Gastrocnemius medialis (tissue), 4 donors: ENCODE measurements at regions not wholly inside any gene's neighbourhood (a gene's known extent, or its start where the extent isn't known, plus 50 kb on each side); places are given as distances from the start of the nearest gene placed in this dataset.

Experiments used
- ATAC-seq, 2 donors: fragments of 150-250 bp; one replicate each; pipeline ENCODE4 v1.9.1; 2016
- DNase-seq, 2 donors: peaks; one replicate each; pipeline ENCODE4 v3.0.0-alpha.2; 2019
- H3K27ac ChIP-seq, 4 donors: fragments of 200-600 bp; sonication (generic); 1 replicate in 1 of 4; 2 replicates in 3 of 4; pipeline ENCODE4 v1.5.1; 2016 to 2018; ENCODE audit warnings: mild to moderate bottlenecking in 2 of 4, moderate library complexity in 1 of 4
- H3K27me3 ChIP-seq, 3 donors: fragments of 200-600 bp; sonication (generic) in 2 of 3; 1 replicate in 1 of 3; 2 replicates in 2 of 3; pipeline versions ENCODE4 v1.5.1 to v1.6.0; 2016 to 2019; ENCODE audit warnings: mild to moderate bottlenecking in 1 of 3, moderate library complexity in 1 of 3
- H3K36me3 ChIP-seq, 2 donors: fragments of 200-600 bp; sonication (generic) in 1 of 2; one replicate each; pipeline ENCODE4 v1.5.1; 2017 to 2018
- H3K4me1 ChIP-seq, 2 donors: fragments of 200-600 bp; sonication (generic) in 1 of 2; one replicate each; pipeline ENCODE4 v1.5.1; 2016 to 2017; ENCODE audit warnings: mild to moderate bottlenecking in 2 of 2
- H3K4me3 ChIP-seq, 4 donors: fragments of 200-600 bp; sonication (generic) in 3 of 4; 1 replicate in 1 of 4; 2 replicates in 3 of 4; pipeline ENCODE4 v1.5.1; 2016 to 2019; ENCODE audit warnings: mild to moderate bottlenecking in 2 of 4
- H3K9me3 ChIP-seq, 3 donors: fragments of 200-600 bp; sonication (generic) in 2 of 3; 1 replicate in 1 of 3; 2 replicates in 2 of 3; pipeline ENCODE4 v1.5.1; 2016 to 2019
- CTCF ChIP-seq, 5 experiments: fragments of 450-650 bp in 3 of 5; fragments of 200-600 bp in 2 of 5; sonication (generic) in 2 of 5; IDR thresholded peaks in 4 of 5; conservative IDR thresholded peaks in 1 of 5; 1 replicate in 4 of 5; 2 replicates in 1 of 5; pipeline ENCODE4 v1.5.1; 2016 to 2019; ENCODE audit warnings: antibody characterized with exemption in 5 of 5, mild to moderate bottlenecking in 3 of 5, moderate library complexity in 3 of 5
- POLR2A ChIP-seq, 2 donors: fragments of 450-650 bp; IDR thresholded peaks; one replicate each; pipeline ENCODE4 v1.6.1; 2017; ENCODE audit warnings: antibody characterized with exemption in 2 of 2, mild to moderate bottlenecking in 2 of 2, moderate library complexity in 2 of 2
- in situ Hi-C, 4 donors: fragments of 200-750 bp; cut with MboI; loops; one replicate each; pipeline versions ENCODE4 v1.15.0 to v1.8.0; 2017; ENCODE audit warnings: low sequenced_read_pairs in 4 of 4
- intact Hi-C: fragments of 100-400 bp; cut with DNase I; formaldehyde crosslinking; loops from one replicate; pipeline ENCODE4 v1.15.1; 2023; ENCODE audit warnings: low total_unique reads

GRCh38 chr21:28614791-28615190, 377.9 kb downstream of the LTN1 start:
- in situ Hi-C loops (no loop called here), intact Hi-C loops (no loop called here)
- ATAC-seq (no peak), DNase-seq (no peak)
- no peak overlapping the region for H3K4me3 ChIP-seq
- H3K27ac ChIP-seq = no peak overlapping the region
- no peaks in the 10 kb centered on the region for H3K27me3 ChIP-seq
- no peaks in the 10 kb centered on the region for H3K4me1 ChIP-seq
- TF ChIP-seq CTCF (IDR thresholded peaks at IDR 0.05 in 4 of 5, conservative IDR thresholded peaks at IDR 0.05 in 1 of 5) = no peak
- no peak for TF ChIP-seq POLR2A (IDR thresholded peaks at IDR 0.05)
- H3K9me3 ChIP-seq = no peaks in the 10 kb centered on the region
- no peaks in the 10 kb centered on the region for H3K36me3 ChIP-seq

GRCh38 chr21:28608646-28609045, 384.0 kb downstream of the LTN1 start:
- ATAC-seq (no peak), DNase-seq (no peak)
- no peaks in the 10 kb centered on the region for H3K9me3 ChIP-seq
- no peaks in the 10 kb centered on the region for H3K4me1 ChIP-seq
- no peaks in the 10 kb centered on the region for H3K36me3 ChIP-seq
- TF ChIP-seq CTCF (IDR thresholded peaks at IDR 0.05 in 4 of 5, conservative IDR thresholded peaks at IDR 0.05 in 1 of 5) (no peak), POLR2A (IDR thresholded peaks at IDR 0.05) (no peak)
- H3K27me3 ChIP-seq = no peaks in the 10 kb centered on the region
- no peak overlapping the region for H3K4me3 ChIP-seq
- no peak overlapping the region for H3K27ac ChIP-seq
- intact Hi-C loops = no loop called here
- in situ Hi-C loops = no loop called here

- H3K27ac ChIP-seq = no peak overlapping the region
- H3K36me3 ChIP-seq = no peaks in the 10 kb centered on the region
- no peak overlapping the region for H3K4me3 ChIP-seq
- no peaks in the 10 kb centered on the region for H3K27me3 ChIP-seq
- TF ChIP-seq CTCF (IDR thresholded peaks at IDR 0.05 in 4 of 5, conservative IDR thresholded peaks at IDR 0.05 in 1 of 5) = no peak
- DNase-seq (no peak), ATAC-seq (no peak)
- H3K4me1 ChIP-seq = no peaks in the 10 kb centered on the region
- intact Hi-C loops = no loop called here
- H3K9me3 ChIP-seq = no peaks in the 10 kb centered on the region
- in situ Hi-C loops = no loop called here
Observed at GRCh38 chr21:28607545-28607944, 385.1 kb downstream of the LTN1 start.

- DNase-seq = no peak
- Histone ChIP-seq H3K9me3 (no peaks in the 10 kb centered on the region), H3K36me3 (no peaks in the 10 kb centered on the region), H3K27ac (no peak overlapping the region), H3K27me3 (no peaks in the 10 kb centered on the region), H3K4me1 (no peaks in the 10 kb centered on the region), H3K4me3 (no peak overlapping the region)
- no peak for ATAC-seq
- TF ChIP-seq POLR2A (IDR thresholded peaks at IDR 0.05) = no peak
- no peak for TF ChIP-seq CTCF (IDR thresholded peaks at IDR 0.05 in 4 of 5, conservative IDR thresholded peaks at IDR 0.05 in 1 of 5)
- intact Hi-C loops = no loop called here
- in situ Hi-C loops = no loop called here
Observed at GRCh38 chr21:28604946-28605537, 387.6 kb downstream of the LTN1 start.

GRCh38 chr21:28602546-28602945, 390.1 kb downstream of the LTN1 start:
- no peak for DNase-seq
- in situ Hi-C loops (no loop called here), intact Hi-C loops (no loop called here)
- no peaks in the 10 kb centered on the region for H3K9me3 ChIP-seq
- no peaks in the 10 kb centered on the region for H3K27me3 ChIP-seq
- no peaks in the 10 kb centered on the region for H3K36me3 ChIP-seq
- ATAC-seq = no peak
- H3K4me1 ChIP-seq = no peaks in the 10 kb centered on the region
- no peak overlapping the region for H3K27ac ChIP-seq
- no peak overlapping the region for H3K4me3 ChIP-seq
- TF ChIP-seq CTCF (IDR thresholded peaks at IDR 0.05 in 4 of 5, conservative IDR thresholded peaks at IDR 0.05 in 1 of 5) (no peak), POLR2A (IDR thresholded peaks at IDR 0.05) (no peak)
